ENCODE measurements at regions not wholly inside any gene's neighbourhood (a gene's known extent, or its start where the extent isn't known, plus 50 kb on each side); places are given as distances from the start of the nearest gene placed in this dataset.

DNA sequence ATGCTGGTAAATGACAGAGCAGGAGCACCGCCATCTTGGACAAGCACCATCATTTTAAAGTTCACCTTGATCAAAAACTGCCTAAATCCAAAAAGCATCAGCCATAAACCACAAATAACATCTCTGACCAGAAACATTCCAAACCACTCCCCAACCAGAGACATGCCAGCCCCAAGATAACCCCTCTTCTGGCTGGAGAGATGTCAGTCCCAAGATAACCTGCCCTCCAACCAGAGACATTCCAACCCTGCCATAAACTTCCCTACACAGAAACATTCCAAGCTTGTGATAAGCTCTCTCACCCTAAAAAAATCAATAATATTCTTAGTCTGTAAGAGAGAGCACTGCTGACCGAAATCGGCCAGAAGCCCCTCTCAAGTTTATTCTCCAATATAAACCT is 659.3 kb downstream of the XPNPEP1 start:
- Histone ChIP-seq H3K4me3 (ENCODE audit: low read depth, low read length) (no peak overlapping the region), H3K9me3 (ENCODE audit: control insufficient read depth, insufficient read depth, low read depth, low read length) (no peaks in the 10 kb centered on the region), H3K4me1 (ENCODE audit: control insufficient read depth, insufficient read depth, low read length) (no peaks in the 10 kb centered on the region), H3K27ac (ENCODE audit: extremely low read depth, low read depth, low read length) (no peak overlapping the region), H3K36me3 (ENCODE audit: control insufficient read depth in 2 of 2, insufficient read depth in 1 of 2, low read length in 2 of 2) (no peaks in the 10 kb centered on the region)
- no peak for TF ChIP-seq ZNF521 (tag by site-specific recombination; IDR thresholded peaks at IDR 0.05)
- no peak for TF ChIP-seq ZNF184 (tag by site-specific recombination; IDR thresholded peaks at IDR 0.05)
- TF ChIP-seq GLIS2 (tag by site-specific recombination; IDR thresholded peaks at IDR 0.05): no peak
- TF ChIP-seq, protein P1, sequence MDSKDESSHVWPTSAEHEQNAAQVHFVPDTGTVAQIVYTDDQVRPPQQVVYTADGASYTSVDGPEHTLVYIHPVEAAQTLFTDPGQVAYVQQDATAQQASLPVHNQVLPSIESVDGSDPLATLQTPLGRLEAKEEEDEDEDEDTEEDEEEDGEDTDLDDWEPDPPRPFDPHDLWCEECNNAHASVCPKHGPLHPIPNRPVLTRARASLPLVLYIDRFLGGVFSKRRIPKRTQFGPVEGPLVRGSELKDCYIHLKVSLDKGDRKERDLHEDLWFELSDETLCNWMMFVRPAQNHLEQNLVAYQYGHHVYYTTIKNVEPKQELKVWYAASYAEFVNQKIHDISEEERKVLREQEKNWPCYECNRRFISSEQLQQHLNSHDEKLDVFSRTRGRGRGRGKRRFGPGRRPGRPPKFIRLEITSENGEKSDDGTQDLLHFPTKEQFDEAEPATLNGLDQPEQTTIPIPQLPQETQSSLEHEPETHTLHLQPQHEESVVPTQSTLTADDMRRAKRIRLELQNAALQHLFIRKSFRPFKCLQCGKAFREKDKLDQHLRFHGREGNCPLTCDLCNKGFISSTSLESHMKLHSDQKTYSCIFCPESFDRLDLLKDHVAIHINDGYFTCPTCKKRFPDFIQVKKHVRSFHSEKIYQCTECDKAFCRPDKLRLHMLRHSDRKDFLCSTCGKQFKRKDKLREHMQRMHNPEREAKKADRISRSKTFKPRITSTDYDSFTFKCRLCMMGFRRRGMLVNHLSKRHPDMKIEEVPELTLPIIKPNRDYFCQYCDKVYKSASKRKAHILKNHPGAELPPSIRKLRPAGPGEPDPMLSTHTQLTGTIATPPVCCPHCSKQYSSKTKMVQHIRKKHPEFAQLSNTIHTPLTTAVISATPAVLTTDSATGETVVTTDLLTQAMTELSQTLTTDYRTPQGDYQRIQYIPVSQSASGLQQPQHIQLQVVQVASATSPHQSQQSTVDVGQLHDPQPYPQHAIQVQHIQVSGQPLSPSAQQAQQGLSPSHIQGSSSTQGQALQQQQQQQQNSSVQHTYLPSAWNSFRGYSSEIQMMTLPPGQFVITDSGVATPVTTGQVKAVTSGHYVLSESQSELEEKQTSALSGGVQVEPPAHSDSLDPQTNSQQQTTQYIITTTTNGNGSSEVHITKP (tag by site-specific recombination; IDR thresholded peaks at IDR 0.05): no peak
- no peak for TF ChIP-seq ZBTB7A (tag by site-specific recombination; IDR thresholded peaks at IDR 0.05; ENCODE audit: low read depth)
- no peak for TF ChIP-seq OVOL3 (tag by site-specific recombination; IDR thresholded peaks at IDR 0.05)
- TF ChIP-seq REPIN1 (tag by site-specific recombination; IDR thresholded peaks at IDR 0.05; ENCODE audit: low read depth): no peak
- TF ChIP-seq OSR2 (tag by site-specific recombination; IDR thresholded peaks at IDR 0.05): no peak
- TF ChIP-seq ZBTB1 (tag by site-specific recombination; IDR thresholded peaks at IDR 0.05): no peak
- TF ChIP-seq KLF1 (tag by site-specific recombination; IDR thresholded peaks at IDR 0.05): no peak
- TF ChIP-seq, protein P2, sequence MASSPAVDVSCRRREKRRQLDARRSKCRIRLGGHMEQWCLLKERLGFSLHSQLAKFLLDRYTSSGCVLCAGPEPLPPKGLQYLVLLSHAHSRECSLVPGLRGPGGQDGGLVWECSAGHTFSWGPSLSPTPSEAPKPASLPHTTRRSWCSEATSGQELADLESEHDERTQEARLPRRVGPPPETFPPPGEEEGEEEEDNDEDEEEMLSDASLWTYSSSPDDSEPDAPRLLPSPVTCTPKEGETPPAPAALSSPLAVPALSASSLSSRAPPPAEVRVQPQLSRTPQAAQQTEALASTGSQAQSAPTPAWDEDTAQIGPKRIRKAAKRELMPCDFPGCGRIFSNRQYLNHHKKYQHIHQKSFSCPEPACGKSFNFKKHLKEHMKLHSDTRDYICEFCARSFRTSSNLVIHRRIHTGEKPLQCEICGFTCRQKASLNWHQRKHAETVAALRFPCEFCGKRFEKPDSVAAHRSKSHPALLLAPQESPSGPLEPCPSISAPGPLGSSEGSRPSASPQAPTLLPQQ (tag by site-specific recombination; IDR thresholded peaks at IDR 0.05): no peak
- TF ChIP-seq ZNF140 (tag by site-specific recombination; IDR thresholded peaks at IDR 0.05): no peak
- TF ChIP-seq, protein P3, sequence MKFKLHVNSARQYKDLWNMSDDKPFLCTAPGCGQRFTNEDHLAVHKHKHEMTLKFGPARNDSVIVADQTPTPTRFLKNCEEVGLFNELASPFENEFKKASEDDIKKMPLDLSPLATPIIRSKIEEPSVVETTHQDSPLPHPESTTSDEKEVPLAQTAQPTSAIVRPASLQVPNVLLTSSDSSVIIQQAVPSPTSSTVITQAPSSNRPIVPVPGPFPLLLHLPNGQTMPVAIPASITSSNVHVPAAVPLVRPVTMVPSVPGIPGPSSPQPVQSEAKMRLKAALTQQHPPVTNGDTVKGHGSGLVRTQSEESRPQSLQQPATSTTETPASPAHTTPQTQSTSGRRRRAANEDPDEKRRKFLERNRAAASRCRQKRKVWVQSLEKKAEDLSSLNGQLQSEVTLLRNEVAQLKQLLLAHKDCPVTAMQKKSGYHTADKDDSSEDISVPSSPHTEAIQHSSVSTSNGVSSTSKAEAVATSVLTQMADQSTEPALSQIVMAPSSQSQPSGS (tag by site-specific recombination; IDR thresholded peaks at IDR 0.05; ENCODE audit: low read depth): no peak
- TF ChIP-seq ZNF138 (tag by site-specific recombination; IDR thresholded peaks at IDR 0.05; ENCODE audit: borderline replicate concordance): no peak
- TF ChIP-seq, protein P4, sequence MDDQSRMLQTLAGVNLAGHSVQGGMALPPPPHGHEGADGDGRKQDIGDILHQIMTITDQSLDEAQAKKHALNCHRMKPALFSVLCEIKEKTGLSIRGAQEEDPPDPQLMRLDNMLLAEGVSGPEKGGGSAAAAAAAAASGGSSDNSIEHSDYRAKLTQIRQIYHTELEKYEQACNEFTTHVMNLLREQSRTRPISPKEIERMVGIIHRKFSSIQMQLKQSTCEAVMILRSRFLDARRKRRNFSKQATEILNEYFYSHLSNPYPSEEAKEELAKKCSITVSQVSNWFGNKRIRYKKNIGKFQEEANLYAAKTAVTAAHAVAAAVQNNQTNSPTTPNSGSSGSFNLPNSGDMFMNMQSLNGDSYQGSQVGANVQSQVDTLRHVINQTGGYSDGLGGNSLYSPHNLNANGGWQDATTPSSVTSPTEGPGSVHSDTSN (CRISPR knock-in tag; IDR thresholded peaks at IDR 0.05): no peak
- TF ChIP-seq KLF16 (tag by site-specific recombination; IDR thresholded peaks at IDR 0.05): no peak
- POLR2A ChIA-PET: no interaction called here
- CTCF ChIA-PET: no interaction called here

DNA sequence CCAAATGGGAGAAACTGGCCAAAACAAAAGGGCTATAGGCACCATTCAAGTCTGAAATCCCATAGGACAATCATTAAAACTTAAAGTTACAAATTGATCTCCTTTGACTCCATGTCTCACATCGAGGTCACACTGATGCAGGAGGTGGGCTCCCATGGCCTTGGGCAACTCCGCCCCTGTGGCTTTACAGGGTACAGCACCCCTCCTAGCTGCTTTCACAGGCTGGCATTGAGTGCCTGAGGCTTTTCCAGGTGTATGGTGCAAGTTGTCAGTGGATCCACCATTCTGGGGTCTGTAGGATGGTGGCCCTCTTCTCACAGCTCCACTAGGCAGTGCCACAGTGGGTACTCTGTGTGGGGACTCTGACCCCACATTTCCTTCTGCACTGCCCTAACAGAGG is 662.1 kb downstream of the XPNPEP1 start:
- ChIA-PET CTCF (no interaction called here), POLR2A (no interaction called here)
- Histone ChIP-seq H3K36me3 (ENCODE audit: control insufficient read depth in 2 of 2, insufficient read depth in 1 of 2, low read length in 2 of 2) (no peaks in the 10 kb centered on the region), H3K4me1 (ENCODE audit: control insufficient read depth, insufficient read depth, low read length) (no peaks in the 10 kb centered on the region), H3K9me3 (ENCODE audit: control insufficient read depth, insufficient read depth, low read depth, low read length) (no peaks in the 10 kb centered on the region), H3K27ac (ENCODE audit: extremely low read depth, low read depth, low read length) (no peak overlapping the region), H3K4me3 (ENCODE audit: low read depth, low read length) (no peak overlapping the region)
- TF ChIP-seq ZNF596 (tag by site-specific recombination; IDR thresholded peaks at IDR 0.05) (no peak), GLI2 (tag by site-specific recombination; IDR thresholded peaks at IDR 0.05; ENCODE audit: borderline replicate concordance, low read depth) (no peak), ZNF16 (tag by site-specific recombination; IDR thresholded peaks at IDR 0.05; ENCODE audit: low read depth) (no peak), ZNF391 (tag by site-specific recombination; IDR thresholded peaks at IDR 0.05; ENCODE audit: borderline replicate concordance, low read depth) (no peak), ZNF777 (tag by site-specific recombination; IDR thresholded peaks at IDR 0.05; ENCODE audit: borderline replicate concordance) (no peak), ZNF184 (tag by site-specific recombination; IDR thresholded peaks at IDR 0.05) (no peak), ZNF302 (tag by site-specific recombination; IDR thresholded peaks at IDR 0.05; ENCODE audit: low read depth) (no peak), ZNF214 (tag by site-specific recombination; IDR thresholded peaks at IDR 0.05; ENCODE audit: borderline replicate concordance) (no peak)
- TF ChIP-seq, protein P5, sequence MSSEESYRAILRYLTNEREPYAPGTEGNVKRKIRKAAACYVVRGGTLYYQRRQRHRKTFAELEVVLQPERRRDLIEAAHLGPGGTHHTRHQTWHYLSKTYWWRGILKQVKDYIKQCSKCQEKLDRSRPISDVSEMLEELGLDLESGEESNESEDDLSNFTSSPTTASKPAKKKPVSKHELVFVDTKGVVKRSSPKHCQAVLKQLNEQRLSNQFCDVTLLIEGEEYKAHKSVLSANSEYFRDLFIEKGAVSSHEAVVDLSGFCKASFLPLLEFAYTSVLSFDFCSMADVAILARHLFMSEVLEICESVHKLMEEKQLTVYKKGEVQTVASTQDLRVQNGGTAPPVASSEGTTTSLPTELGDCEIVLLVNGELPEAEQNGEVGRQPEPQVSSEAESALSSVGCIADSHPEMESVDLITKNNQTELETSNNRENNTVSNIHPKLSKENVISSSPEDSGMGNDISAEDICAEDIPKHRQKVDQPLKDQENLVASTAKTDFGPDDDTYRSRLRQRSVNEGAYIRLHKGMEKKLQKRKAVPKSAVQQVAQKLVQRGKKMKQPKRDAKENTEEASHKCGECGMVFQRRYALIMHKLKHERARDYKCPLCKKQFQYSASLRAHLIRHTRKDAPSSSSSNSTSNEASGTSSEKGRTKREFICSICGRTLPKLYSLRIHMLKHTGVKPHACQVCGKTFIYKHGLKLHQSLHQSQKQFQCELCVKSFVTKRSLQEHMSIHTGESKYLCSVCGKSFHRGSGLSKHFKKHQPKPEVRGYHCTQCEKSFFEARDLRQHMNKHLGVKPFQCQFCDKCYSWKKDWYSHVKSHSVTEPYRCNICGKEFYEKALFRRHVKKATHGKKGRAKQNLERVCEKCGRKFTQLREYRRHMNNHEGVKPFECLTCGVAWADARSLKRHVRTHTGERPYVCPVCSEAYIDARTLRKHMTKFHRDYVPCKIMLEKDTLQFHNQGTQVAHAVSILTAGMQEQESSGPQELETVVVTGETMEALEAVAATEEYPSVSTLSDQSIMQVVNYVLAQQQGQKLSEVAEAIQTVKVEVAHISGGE (tag by site-specific recombination; conservative IDR thresholded peaks at IDR 0.05; ENCODE audit: low read depth): no peak
